ENCODE measurements at regions not wholly inside any gene's neighbourhood (a gene's known extent, or its start where the extent isn't known, plus 50 kb on each side); places are given as distances from the start of the nearest gene placed in this dataset.

DNA sequence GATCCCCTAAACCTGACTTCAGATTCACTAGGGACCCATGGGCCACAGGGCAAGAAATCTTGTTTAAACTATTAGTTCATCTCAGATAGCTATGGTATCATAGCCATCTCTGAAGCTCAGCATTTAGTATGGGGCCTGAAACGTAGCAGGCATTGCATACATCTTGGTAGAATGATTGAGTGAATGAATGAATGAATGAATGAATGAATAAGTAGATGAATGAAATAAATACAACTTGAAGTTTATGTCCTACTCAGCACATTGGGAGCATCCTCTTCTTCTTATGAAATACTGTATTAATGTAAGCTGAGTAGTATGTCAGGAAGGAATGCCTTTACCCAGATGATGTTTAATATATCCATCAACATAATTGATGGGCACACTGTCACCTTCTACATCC, 175.4 kb upstream of the EEA1 start:
- DNase-seq: no peak

- no peak for DNase-seq
These were observed 177.8 kb upstream of the EEA1 start for GRCh38 chr12:93106910-93107309.

DNA sequence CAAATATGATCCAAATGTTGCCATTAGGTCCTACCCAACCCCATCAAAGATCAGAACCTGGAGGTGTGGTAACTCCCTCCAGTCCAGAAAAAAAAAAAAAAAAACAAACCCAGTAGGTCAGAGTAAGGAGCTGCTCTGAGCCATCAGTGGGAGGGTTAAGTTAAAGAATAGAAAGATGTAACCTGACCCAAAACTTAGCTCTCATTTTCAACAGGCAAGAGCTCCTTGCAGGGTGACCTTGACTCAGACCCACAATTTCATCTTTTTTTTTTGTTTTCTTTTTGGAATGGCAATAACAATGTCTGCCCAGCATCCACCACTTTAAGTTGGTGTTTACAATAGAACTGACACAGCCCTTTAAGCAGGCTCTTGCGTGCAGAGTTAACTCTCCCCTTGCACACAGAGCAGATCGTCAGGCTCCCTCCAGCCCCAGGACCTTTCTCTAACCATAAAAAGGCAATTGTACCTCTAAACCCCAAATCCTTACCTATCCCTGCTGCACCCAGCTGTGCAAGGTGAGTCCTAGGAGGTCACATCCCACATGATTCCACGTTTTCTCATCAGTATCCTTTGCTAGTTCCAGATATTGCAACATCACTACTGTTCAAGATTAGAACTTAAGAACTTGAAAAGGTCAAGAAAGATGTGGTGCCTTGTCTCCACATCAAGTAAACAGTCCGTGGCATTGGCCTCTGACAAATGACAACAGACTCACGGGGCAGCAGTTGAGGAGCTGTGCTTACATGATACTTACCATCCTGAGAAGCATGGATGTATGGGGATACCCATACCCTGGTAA, 178.6 kb upstream of the EEA1 start:
- no peak for DNase-seq

- DNase-seq: no peak
These were observed 179.9 kb upstream of the EEA1 start for GRCh38 chr12:93108985-93109384.

GRCh38 chr12:93109551-93110203, 180.6 kb upstream of the EEA1 start:
- peak; percentile 12 for DNase-seq

DNA sequence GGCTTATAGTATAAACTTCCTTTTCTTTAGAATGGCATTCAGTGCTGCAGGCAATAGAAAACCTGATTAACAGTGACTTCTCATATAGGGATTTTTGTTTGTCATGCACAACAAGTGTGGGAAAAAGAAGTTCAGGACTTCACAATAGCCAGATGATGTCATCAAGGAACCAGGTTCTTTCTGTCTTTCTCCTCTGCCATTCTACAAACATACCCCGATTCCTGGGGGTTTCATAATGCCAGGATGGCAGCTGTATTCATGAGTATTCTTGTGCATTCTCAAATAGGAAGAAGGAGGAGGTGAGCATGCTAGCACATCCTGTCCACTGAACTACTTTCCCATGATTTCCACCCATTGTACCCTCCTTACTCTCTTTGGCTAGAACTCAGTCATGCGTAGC, 182.7 kb upstream of the EEA1 start:
- DNase-seq: no peak

DNA sequence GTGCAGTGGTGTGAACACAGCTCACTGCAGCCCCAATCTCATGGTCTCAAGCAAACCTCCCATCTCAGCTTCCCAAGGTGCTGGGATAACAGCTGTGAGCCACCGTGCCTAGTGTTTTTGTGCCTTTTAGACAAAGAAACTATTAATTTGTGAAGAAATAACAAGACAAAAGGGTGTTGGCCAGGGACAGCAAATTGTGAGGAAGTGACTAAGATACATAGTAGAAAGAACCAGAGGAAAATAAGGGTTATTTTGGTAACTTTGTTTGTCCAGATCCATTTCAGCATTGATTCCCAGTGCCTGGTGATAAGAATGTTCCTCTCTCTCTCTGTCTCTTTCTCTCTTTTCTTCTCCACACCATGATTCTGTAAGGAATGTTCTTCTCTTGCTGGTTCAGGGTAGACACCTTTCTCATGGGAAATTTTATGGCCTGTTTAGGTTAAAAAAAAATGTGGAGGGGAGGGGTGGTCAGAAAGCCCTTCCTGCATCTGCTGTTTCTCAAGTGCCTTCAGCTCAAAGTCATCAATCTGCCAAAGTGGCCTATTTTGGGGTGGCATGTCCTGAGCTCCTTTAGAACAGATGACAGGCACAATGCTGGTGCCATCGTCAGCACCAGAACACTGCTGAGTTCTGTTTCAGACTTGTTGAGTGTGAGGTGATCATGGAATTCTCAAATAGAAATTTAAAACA, 184.4 kb upstream of the EEA1 start:
- DNase-seq: no peak

- DNase-seq: no peak
These were observed 186.1 kb upstream of the EEA1 start for GRCh38 chr12:93115198-93115601.

DNA sequence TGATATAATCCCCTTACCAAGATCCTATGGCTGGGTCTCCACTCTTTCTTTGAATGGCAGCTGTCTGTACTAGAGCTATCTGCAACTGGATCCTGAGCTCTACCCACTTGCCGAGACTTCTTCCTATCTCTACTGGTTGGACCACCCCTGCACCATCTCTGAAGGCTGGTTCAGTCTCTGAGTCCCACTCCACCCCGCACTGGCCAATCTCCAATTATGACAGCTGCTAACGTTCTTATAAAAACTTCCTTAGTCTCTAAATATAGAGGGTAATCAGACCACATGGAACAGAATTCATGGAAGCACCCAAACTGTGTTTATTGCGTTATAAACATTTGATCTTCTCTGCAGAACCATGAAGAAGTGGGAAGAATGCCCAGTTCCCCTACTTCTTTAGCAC, 186.6 kb upstream of the EEA1 start:
- no peak for DNase-seq

GRCh38 chr12:93116632-93117031, 187.5 kb upstream of the EEA1 start:
- DNase-seq: no peak

DNA sequence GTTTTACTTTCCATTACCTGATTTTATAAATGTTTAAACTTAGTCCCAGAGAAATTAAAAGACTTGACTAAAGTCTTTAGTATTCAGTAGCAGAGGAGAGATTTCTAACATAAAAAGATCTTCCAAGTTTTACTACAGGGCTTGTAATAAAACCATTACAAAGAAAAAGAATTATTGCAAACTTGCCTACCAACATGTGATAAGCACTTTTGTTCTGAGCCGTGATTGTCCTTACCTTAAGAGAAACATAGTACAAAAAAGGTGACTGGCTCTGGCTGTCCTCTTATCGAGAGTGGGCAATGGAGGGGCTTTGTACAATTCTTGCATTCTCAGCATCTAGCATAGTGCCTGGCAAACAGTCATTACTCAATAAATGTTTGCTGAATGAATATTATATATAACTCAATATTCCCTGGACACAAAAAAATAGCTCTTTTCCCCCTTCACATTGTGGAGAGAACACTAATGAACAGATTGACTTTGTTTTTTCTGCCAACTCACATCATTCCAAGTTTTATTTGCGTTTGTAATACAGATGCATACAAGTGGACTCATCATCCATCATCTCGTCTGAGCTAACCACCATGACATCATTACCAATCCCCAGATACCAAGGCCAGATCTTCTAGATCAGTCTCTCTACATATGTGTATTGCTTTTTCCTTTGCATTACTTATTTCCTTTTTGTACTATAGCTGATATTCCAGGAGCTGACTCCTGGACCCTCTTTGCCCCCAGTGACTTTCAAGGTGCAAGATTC, 192.8 kb upstream of the EEA1 start:
- no peak for DNase-seq

DNA sequence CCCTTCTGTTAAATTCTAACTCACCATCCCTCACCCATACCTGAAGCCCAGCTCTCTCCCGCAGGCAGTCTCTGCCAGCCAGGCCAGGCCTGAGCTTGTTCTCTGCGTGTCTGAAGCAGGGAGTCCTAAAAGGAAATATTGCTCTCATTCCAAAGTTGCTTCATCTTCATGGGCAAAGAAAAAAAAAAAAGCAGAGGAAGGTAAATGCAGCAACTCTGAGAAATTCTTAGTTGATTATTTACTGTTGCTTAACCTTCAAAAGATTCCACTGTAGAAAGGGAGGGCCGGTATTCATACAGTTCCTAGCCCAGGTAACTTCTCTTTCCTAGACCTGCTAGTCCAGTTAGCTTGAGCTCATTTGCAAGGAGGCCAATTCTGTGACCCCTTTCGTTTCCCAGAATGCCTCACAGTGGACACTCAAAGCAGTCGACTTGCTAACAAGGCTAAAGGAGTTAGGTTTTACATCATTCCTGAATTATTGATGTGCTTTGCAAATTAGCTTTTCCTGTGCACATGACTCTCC, 193.5 kb upstream of the EEA1 start:
- no peak for DNase-seq

GRCh38 chr12:93125126-93125525, 196.0 kb upstream of the EEA1 start:
- DNase-seq: no peak

DNA sequence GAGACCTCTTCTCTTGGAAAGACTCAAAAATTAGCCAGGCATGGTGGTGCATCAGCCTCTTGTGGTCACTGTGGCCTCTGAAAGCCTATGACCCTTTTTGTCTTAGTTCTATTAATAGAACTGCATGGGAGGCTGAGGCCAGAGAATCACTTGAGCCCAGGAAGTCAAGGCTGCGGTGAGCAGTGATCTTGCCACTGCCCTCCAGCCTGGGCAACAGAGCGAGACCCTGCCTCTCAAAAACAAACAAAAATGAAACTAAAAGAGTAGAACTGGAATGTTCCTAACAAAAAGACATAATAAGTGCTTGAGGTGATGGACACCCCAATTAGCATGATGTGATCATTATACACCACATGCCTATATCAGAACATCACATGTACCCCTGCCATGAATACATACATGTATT, 197.0 kb upstream of the EEA1 start:
- DNase-seq: no peak

DNA sequence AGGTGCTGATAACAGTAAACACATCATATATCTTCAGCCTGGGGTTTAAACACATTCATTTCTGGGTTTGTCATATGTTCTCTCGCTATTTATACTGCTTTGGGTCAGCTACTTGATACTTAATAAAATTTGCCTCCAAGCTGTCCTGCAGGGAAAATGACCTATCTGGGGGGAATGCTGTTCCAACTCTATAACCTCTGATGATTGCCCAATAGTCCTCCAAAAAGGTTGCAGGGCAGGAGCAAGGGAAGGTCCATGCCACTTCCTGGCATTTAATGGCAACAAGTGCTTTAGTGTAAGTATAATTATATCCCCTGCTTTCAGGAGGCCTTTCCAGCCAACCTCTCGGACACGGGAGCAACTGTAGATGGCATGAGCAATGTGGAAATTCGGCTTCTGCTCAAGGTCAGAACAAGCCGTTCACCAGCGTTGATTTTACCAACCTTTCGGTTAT, 198.0 kb upstream of the EEA1 start:
- no peak for DNase-seq

- DNase-seq: no peak
These were observed 198.7 kb upstream of the EEA1 start for GRCh38 chr12:93127582-93128331.

DNA sequence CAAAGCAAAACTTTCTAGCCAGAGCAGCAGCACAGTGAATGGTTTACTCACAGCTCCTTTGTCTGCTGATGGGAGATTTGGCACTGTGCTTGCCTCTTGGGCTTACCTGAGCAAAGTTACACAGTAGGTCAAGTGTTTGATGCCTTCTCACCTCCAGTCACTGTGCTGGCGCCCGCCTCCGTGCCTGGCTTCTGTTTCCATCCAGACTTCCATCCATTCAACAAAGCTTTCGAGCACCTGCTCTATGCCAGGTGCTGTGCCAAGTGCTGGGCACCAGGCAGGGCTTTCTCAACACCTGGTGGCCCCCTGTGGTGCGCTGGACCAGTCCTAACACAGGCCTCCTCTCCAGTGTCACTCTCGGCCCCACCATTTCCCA, 199.2 kb upstream of the EEA1 start:
- no peak for DNase-seq

DNA sequence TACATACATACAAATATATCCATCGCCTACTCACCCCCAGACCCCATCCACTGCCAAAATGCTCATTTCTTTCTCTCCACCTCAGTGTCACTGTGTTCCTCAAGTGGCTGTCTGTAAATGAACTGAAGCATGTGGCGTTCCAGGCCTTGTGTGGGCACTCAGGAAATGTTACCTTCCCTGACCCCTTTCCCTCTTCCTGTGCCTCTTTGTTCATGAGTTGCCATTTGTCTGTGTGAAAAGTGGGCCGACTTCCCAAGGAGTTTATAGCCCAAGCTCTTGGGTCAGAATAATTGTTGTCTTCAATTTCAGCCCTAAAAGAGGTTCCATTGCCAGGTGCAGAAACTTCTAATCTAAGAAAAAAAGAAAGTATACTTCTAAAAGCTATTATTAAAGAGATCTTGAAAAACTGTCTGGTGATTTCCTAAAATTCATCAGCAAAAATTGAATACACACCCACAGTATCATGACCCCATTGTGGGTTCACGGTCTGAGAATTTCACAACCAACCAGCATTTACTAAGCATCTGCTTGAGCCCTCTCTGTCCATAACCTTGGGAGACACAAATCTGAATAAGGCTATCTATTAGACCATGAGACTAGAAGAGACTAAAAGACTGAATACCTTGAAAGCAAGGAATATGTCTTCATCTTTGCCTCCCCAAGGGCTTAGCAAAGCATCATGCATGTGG, 201.4 kb upstream of the EEA1 start:
- no peak for DNase-seq

DNA sequence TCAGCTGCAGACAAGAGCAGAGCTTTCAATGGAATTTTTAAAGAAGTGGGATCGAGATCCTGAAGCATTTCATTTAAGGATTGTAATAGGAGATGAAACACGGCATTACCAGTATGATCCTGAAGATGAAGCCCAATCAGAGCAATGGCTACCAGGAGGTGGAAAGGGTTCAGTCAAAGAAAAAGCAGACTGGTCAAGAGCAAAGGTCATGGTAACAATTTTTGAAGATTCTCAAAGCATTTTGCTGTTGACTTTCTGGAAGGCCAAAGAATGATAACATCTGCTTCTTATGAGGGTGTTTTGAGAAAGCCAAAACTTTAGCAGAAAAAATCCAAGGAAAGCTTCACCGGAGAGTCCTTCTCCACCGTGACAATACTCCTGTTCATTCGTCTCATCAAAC, 204.3 kb upstream of the EEA1 start:
- no peak for DNase-seq

DNA sequence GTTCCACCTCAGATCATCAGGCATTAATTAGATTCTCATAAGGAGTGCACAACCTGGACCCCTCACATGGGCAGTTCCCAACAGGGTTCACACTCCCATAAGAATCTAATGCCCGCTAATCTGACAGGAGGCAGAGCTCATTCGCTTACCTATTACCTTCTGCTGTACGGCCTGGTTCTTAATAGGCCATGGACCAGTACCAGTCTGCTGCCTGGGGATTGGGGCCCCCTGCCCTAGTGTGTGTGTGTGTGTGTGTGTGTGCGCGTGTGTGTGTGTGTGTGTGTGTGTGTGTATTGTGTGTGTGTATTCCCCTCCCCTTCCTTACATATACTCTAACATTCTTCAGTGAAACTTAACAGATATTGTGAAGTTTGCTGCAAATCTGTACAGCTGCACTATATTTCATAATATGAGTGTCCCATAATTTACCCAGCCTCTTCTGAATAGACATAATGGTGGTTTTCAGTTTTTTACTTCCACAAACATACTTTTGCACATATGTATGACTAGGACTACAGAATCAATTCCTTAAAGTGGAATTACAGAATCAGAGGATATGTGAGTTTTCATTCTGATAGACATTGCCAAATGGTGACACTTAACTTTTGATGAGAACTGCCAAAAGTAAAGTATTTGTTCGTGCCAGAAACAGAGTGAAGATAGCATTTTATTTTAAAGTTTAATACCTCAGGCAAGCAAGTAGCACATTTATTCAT, 205.2 kb upstream of the EEA1 start:
- no peak for DNase-seq

DNA sequence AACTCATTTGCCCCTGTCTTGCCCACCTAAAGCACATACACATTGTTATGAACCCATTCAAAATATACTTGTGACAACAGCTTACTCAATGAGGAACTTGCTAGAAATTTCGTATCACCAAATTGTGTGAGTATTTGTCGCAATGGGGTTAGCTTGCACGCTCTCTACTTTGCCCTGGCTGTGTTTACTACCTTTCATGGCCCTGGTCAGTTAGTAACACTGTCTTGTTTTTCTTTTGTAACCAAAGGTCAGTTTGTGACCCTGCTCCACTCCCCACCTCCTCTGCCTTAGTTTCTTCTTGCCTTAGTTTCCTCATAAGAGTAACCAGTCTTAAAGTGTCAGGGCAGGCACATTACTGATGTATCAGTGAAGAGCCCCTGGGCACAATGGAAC, 205.8 kb upstream of the EEA1 start:
- no peak for DNase-seq

All from occipital lobe (tissue), 1 donor.